Gastroesophageal sphincter (tissue), 3 donors: ENCODE measurements at regions not wholly inside any gene's neighbourhood (a gene's known extent, or its start where the extent isn't known, plus 50 kb on each side); places are given as distances from the start of the nearest gene placed in this dataset.

ENCODE experiments used
- CTCF ChIP-seq, 4 experiments: fragments of 200-600 bp in 2 of 4; fragments of 450-650 bp in 2 of 4; sonication (generic) in 1 of 4; IDR thresholded peaks; one replicate each; pipeline ENCODE4 v1.5.1; 2017 to 2019; ENCODE audit warnings: antibody characterized with exemption in 4 of 4, mild to moderate bottlenecking in 2 of 4, moderate library complexity in 2 of 4
- EP300 ChIP-seq: sonication (generic); formaldehyde crosslinking; IDR thresholded peaks from one replicate; pipeline ENCODE4 v1.6.1; 2017; ENCODE audit warnings: antibody characterized with exemption, mild to moderate bottlenecking
- POLR2A ChIP-seq, 2 donors: fragments of 450-650 bp; IDR thresholded peaks; one replicate each; pipeline ENCODE4 v1.6.1; 2017; ENCODE audit warnings: antibody characterized with exemption in 2 of 2, mild to moderate bottlenecking in 2 of 2, moderate library complexity in 1 of 2
- POLR2AphosphoS5 ChIP-seq: sonication (generic); formaldehyde crosslinking; IDR thresholded peaks from one replicate; pipeline ENCODE4 v1.6.1; 2017; ENCODE audit warnings: antibody characterized with exemption

DNA sequence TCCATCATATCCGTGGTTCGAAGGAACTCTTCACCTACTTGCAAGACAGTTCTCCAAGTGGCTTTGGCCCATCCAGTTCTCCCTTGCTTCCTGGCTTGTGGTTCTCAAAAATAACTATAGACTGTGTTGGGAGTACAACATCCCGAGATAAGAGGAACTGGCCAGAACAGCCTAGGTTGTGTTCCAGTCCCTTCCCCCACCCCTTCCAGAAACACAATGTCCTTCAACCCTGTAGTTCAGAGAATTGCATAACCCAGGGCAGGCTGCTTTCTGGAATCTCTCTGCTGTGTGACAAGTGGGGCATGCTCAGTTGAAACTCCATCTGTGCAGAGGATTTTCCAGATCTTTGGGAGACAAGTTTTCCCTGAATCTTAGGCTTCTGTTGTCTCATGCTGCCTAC is 206.5 kb downstream of the PCDH10 start:
- TF ChIP-seq POLR2A (IDR thresholded peaks at IDR 0.05) (no peak), CTCF (IDR thresholded peaks at IDR 0.05) (no peak), POLR2AphosphoS5 (no peak), EP300 (no peak)
